K562 (cell line): ENCODE measurements at regions not wholly inside any gene's neighbourhood (a gene's known extent, or its start where the extent isn't known, plus 50 kb on each side); places are given as distances from the start of the nearest gene placed in this dataset.

Experiments used
- ATAC-seq: fragments of 200-7000 bp; cut with Tn5 transposase; 3 replicates; pipeline ENCODE4 v1.9.1; 2020; ENCODE audit warnings: moderate library complexity
- BruUV-seq: library from RNA; stranded (reverse); fragments of 400-500 nt; replicated peaks from 2 replicates; lab custom pipeline; 2021; lab: Mats Ljungman, UMichigan
- CTCF ChIA-PET: fragments of 300-600 bp; formaldehyde crosslinking; extraction: SDS; loops from one replicate; lab custom pipeline; 2021; ENCODE audit warnings: low intra/inter-chr PET ratio; lab: Yijun Ruan, JAX
- POLR2A ChIA-PET: fragments of 300-600, 350-650 bp; sonication (Branson Sonifier 250); formaldehyde crosslinking; extraction: SDS; loops from one replicate; lab custom pipeline; 2021; ENCODE audit warnings: antibody characterized with exemption, inconsistent platforms; lab: Yijun Ruan, JAX
- DNase-seq, 4 experiments: peaks; one replicate each; pipeline versions ENCODE4 v3.0.0 to v3.0.0-alpha.2; 2011 to 2018; ENCODE audit warnings: low spot score in 3 of 4, mixed read lengths in 3 of 4; ENCODE audit errors: extremely low read depth in 1 of 4
- FAIRE-seq: peaks from 2 replicates; lab custom pipeline; 2011; peaks lifted over from hg19 to GRCh38; lab: Jason Lieb, UNC
- H2AFZ ChIP-seq: 2 replicates; pipeline ENCODE4 v1.6.0; 2011; ENCODE audit warnings: low read depth, low read length, control low read depth, inconsistent platforms
- H3K27ac ChIP-seq: fragments of 200-600 bp; 3 replicates; pipeline ENCODE4 v1.8.0; 2011; ENCODE audit warnings: low read depth, mild to moderate bottlenecking, control low read depth, inconsistent platforms, low read length, moderate library complexity, mixed read lengths; ENCODE audit errors: extremely low read depth
- H3K27me3 ChIP-seq, 2 experiments: fragments of 300-600 bp in 1 of 2; 2 replicates in 1 of 2; 3 replicates in 1 of 2; pipeline versions ENCODE4 v1.6.0 to v1.8.0; 2011; ENCODE audit warnings: inconsistent platforms in 2 of 2, low read length in 2 of 2, mild to moderate bottlenecking in 1 of 2, mixed read lengths in 1 of 2, moderate library complexity in 1 of 2; ENCODE audit not compliant: control insufficient read depth in 2 of 2, insufficient read depth in 2 of 2
- H3K36me3 ChIP-seq: fragments of 300-600 bp; 3 replicates; pipeline ENCODE4 v1.8.0; 2011; ENCODE audit warnings: mild to moderate bottlenecking, low read length, inconsistent platforms; ENCODE audit not compliant: control insufficient read depth, insufficient read depth
- H3K4me1 ChIP-seq, 2 experiments: fragments of 200-600 bp in 1 of 2; replicated peaks in 1 of 2; 2 replicates in 1 of 2; 3 replicates in 1 of 2; pipeline versions ENCODE4 v1.5.1 to v1.8.0; 2011; ENCODE audit warnings: inconsistent platforms in 2 of 2, low read length in 2 of 2, mild to moderate bottlenecking in 1 of 2, mixed read lengths in 1 of 2, moderate library complexity in 1 of 2; ENCODE audit not compliant: control insufficient read depth in 2 of 2, insufficient read depth in 2 of 2
- H3K4me2 ChIP-seq: 2 replicates; pipeline ENCODE4 v1.6.1; 2011; ENCODE audit warnings: low read length, control low read depth, inconsistent platforms, mixed read lengths; ENCODE audit not compliant: insufficient read depth
- H3K4me3 ChIP-seq: fragments of 200-600 bp; sonication (generic), shearing (Covaris generic); 2 replicates; pipeline ENCODE4 v1.5.1; 2016; ENCODE audit warnings: control low read depth, inconsistent platforms
- H3K79me2 ChIP-seq: fragments of 200-600 bp; 3 replicates; pipeline ENCODE4 v1.8.0; 2011; ENCODE audit warnings: low read length, inconsistent platforms; ENCODE audit not compliant: control insufficient read depth, insufficient read depth
- H3K9ac ChIP-seq, 2 experiments: 2 replicates each; pipeline versions ENCODE4 v1.6.0 to v1.6.1; 2011; ENCODE audit warnings: low read depth in 2 of 2, low read length in 2 of 2, control low read depth in 1 of 2, inconsistent platforms in 1 of 2, mild to moderate bottlenecking in 1 of 2, mixed read lengths in 1 of 2; ENCODE audit not compliant: insufficient read depth in 1 of 2
- H3K9me1 ChIP-seq: one replicate; pipeline ENCODE4 v1.6.0; 2011; ENCODE audit warnings: inconsistent platforms, mild to moderate bottlenecking, low read length, moderate library complexity; ENCODE audit not compliant: control insufficient read depth, insufficient read depth
- H3K9me3 ChIP-seq: replicated peaks from 2 replicates; pipeline ENCODE4 v1.5.1; 2011; ENCODE audit warnings: low read depth, low read length, inconsistent platforms; ENCODE audit not compliant: control insufficient read depth, insufficient read depth
- H4K20me1 ChIP-seq: replicated peaks from 2 replicates; pipeline ENCODE4 v1.6.1; 2011; ENCODE audit warnings: low read length, inconsistent platforms, mixed read lengths; ENCODE audit not compliant: control insufficient read depth, insufficient read depth
- CBFB ChIP-seq: sonication (generic); formaldehyde crosslinking; IDR thresholded peaks from 2 replicates; pipeline ENCODE4 v1.4.0; 2020; ENCODE audit warnings: mild to moderate bottlenecking, missing genetic modification reagents
- CTBP1 ChIP-seq: fragments of 450-650 bp; IDR thresholded peaks from 2 replicates; pipeline ENCODE4 v1.6.1; 2016; ENCODE audit warnings: borderline replicate concordance
- EWSR1 ChIP-seq: fragments of 450-650 bp; IDR thresholded peaks from 2 replicates; pipeline ENCODE4 v1.6.1; 2018; ENCODE audit warnings: borderline replicate concordance, mild to moderate bottlenecking, low read depth, moderate library complexity; ENCODE audit not compliant: partially characterized antibody
- HIVEP1 ChIP-seq: fragments of 250-450 bp; sonication (Bioruptor Pico); IDR thresholded peaks from 2 replicates; pipeline ENCODE4 v1.4.0; 2020; ENCODE audit warnings: mild to moderate bottlenecking
- MCM3 ChIP-seq: fragments of 450-650 bp; IDR thresholded peaks from 2 replicates; pipeline ENCODE4 v1.6.1; 2016
- NFXL1 ChIP-seq: fragments of 450-650 bp; formaldehyde crosslinking; IDR thresholded peaks from 2 replicates; pipeline ENCODE4 v1.4.0; 2021; ENCODE audit warnings: mild to moderate bottlenecking
- PTBP1 ChIP-seq: fragments of 200-400 bp; formaldehyde crosslinking; IDR thresholded peaks from 2 replicates; pipeline ENCODE4 v1.6.1; 2017; ENCODE audit warnings: low read depth, low read length
- SLC30A9 ChIP-seq: fragments of 250-450 bp; sonication (Bioruptor Pico); IDR thresholded peaks from 2 replicates; pipeline ENCODE4 v1.8.0; 2022; ENCODE audit warnings: mild to moderate bottlenecking, moderate library complexity
- TCF15 ChIP-seq: fragments of 250-450 bp; sonication (Bioruptor Pico); IDR thresholded peaks from 2 replicates; pipeline ENCODE4 v1.8.0; 2022; ENCODE audit warnings: moderate library complexity, mild to moderate bottlenecking, inconsistent platforms
- TEAD2 ChIP-seq: fragments of 450-650 bp; IDR thresholded peaks from 2 replicates; pipeline ENCODE4 v1.6.1; 2016; ENCODE audit warnings: missing genetic modification characterization, control low read depth, missing compliant biosample characterization
- ZBTB7A ChIP-seq: IDR thresholded peaks from 2 replicates; pipeline ENCODE4 v1.6.1; 2011; ENCODE audit warnings: low read depth, mild to moderate bottlenecking, low read length, moderate library complexity, borderline replicate concordance; ENCODE audit not compliant: control insufficient read depth
- ZNF512 ChIP-seq: IDR thresholded peaks from 2 replicates; pipeline ENCODE4 v1.6.1; 2016; ENCODE audit warnings: missing genetic modification characterization, missing compliant biosample characterization
- ZNF764 ChIP-seq: fragments of 250-450 bp; sonication (Bioruptor Pico); IDR thresholded peaks from 2 replicates; pipeline ENCODE4 v1.4.0; 2020; ENCODE audit warnings: low read depth, mild to moderate bottlenecking, moderate library complexity
- whole genome bisulfite sequencing: fragments of 100-300 bp; shearing (Covaris generic); methylation state at CpG from one replicate; pipeline ENCODE4 v1.1.6; 2016; ENCODE audit warnings: low coverage, mixed read lengths; ENCODE audit not compliant: insufficient coverage; ENCODE audit errors: missing lambda C conversion rate; 5-methylcytosine and 5-hydroxymethylcytosine counted together
- in situ Hi-C: fragments of 300-500 bp; cut with MboI; formaldehyde crosslinking; loops from 4 replicates; pipeline ENCODE4 v1.15.0; 2018; ENCODE audit warnings: inconsistent platforms, mixed read lengths
- intact Hi-C: fragments of 100-400 bp; cut with micrococcal nuclease; formaldehyde crosslinking; loops from 2 replicates; pipeline ENCODE4 v1.14.2; 2022
- TF ChIP-seq, protein P1 (sequence below): sonication (generic); formaldehyde crosslinking; IDR thresholded peaks from 2 replicates; pipeline ENCODE4 v1.8.1; 2023; ENCODE audit warnings: mild to moderate bottlenecking, missing genetic modification reagents

GRCh38 chr1:56331207-56331891, 248.0 kb downstream of the PLPP3 start:
- Histone ChIP-seq H3K4me1 (no peaks in the 10 kb centered on the region), H3K27ac (no peak overlapping the region), H3K9me1 (no peaks in the 10 kb centered on the region), H3K36me3 (no peaks in the 10 kb centered on the region), H3K9me3 (no peaks in the 10 kb centered on the region), H4K20me1 (no peaks in the 10 kb centered on the region), H3K79me2 (no peaks in the 10 kb centered on the region), H2AFZ (no peak overlapping the region; the same call in 1 of the 2 replicates), H3K4me3 (no peak overlapping the region), H3K27me3 (no peaks in the 10 kb centered on the region), H3K4me2 (no peak overlapping the region), H3K9ac (no peak overlapping the region)
- WGBS = 7% methylated on average over 2 of the region's 2 CpGs
- POLR2A ChIA-PET = interaction anchor here (0.5 kb wide), 1 partner anchor 15 kb away, joined by 3 read pairs; no protein-coding TSS in a partner anchor
- in situ Hi-C loops (no loop called here), intact Hi-C loops (no loop called here)
- FAIRE-seq (no peak), ATAC-seq (no peak), DNase-seq (no peak)
- BruUV-seq = no TSS peak
- CTCF ChIA-PET = no interaction called here
- TF ChIP-seq PTBP1 (no peak), TCF15 (no peak), MCM3 (no peak), TEAD2 (tag) (no peak), HIVEP1 (no peak), CBFB (CRISPR knock-in tag) (no peak), ZNF764 (CRISPR knock-in tag) (no peak), EWSR1 (no peak), CTBP1 (no peak), ZNF512 (no peak), NFXL1 (CRISPR knock-in tag) (no peak), SLC30A9 (CRISPR knock-in tag) (no peak), ZBTB7A (no peak)
- TF ChIP-seq, protein P1, sequence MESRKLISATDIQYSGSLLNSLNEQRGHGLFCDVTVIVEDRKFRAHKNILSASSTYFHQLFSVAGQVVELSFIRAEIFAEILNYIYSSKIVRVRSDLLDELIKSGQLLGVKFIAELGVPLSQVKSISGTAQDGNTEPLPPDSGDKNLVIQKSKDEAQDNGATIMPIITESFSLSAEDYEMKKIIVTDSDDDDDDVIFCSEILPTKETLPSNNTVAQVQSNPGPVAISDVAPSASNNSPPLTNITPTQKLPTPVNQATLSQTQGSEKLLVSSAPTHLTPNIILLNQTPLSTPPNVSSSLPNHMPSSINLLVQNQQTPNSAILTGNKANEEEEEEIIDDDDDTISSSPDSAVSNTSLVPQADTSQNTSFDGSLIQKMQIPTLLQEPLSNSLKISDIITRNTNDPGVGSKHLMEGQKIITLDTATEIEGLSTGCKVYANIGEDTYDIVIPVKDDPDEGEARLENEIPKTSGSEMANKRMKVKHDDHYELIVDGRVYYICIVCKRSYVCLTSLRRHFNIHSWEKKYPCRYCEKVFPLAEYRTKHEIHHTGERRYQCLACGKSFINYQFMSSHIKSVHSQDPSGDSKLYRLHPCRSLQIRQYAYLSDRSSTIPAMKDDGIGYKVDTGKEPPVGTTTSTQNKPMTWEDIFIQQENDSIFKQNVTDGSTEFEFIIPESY = no peak
